ENCODE measurements at regions not wholly inside any gene's neighbourhood (a gene's known extent, or its start where the extent isn't known, plus 50 kb on each side); places are given as distances from the start of the nearest gene placed in this dataset.

DNA sequence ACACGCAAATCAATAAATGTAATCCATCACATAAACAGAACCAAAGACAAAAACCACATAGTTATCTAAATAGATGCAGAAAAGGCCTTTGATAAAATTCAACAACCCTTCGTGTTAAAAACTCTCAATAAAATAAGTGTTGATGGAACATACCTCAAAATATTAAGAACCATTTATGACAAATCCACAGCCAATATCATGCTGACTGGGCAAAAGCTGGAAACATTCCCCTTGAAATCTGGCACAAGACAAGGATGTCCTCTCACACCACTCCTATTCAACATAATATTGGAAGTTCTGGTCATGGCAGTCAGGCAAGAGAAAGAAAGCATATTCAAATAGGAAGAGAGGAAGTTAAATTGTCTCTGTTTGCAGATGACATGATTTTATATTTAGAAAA is 1946.3 kb upstream of the CDH9 start:
- TF ChIP-seq, protein P1, sequence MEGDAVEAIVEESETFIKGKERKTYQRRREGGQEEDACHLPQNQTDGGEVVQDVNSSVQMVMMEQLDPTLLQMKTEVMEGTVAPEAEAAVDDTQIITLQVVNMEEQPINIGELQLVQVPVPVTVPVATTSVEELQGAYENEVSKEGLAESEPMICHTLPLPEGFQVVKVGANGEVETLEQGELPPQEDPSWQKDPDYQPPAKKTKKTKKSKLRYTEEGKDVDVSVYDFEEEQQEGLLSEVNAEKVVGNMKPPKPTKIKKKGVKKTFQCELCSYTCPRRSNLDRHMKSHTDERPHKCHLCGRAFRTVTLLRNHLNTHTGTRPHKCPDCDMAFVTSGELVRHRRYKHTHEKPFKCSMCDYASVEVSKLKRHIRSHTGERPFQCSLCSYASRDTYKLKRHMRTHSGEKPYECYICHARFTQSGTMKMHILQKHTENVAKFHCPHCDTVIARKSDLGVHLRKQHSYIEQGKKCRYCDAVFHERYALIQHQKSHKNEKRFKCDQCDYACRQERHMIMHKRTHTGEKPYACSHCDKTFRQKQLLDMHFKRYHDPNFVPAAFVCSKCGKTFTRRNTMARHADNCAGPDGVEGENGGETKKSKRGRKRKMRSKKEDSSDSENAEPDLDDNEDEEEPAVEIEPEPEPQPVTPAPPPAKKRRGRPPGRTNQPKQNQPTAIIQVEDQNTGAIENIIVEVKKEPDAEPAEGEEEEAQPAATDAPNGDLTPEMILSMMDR (IDR thresholded peaks at IDR 0.05) = no peak
- TF ChIP-seq POLR2A (IDR thresholded peaks at IDR 0.05) = no peak
- TF ChIP-seq POLR2AphosphoS5 (IDR thresholded peaks at IDR 0.05) = no peak
